Stimulated activated CD8-positive, alpha-beta memory T cell treated with anti-CD3 and anti-CD28 coated beads, Interleukin-12 subunit alpha, Interleukin-12 subunit beta, amount 100 ng/mL, for 1 hour (primary cell): ENCODE measurements at regions not wholly inside any gene's neighbourhood (a gene's known extent, or its start where the extent isn't known, plus 50 kb on each side); places are given as distances from the start of the nearest gene placed in this dataset.

ENCODE experiments used
- DNase-seq: peaks from one replicate; pipeline ENCODE4 v3.0.0-alpha.2; 2020; ENCODE audit warnings: low read depth

DNA sequence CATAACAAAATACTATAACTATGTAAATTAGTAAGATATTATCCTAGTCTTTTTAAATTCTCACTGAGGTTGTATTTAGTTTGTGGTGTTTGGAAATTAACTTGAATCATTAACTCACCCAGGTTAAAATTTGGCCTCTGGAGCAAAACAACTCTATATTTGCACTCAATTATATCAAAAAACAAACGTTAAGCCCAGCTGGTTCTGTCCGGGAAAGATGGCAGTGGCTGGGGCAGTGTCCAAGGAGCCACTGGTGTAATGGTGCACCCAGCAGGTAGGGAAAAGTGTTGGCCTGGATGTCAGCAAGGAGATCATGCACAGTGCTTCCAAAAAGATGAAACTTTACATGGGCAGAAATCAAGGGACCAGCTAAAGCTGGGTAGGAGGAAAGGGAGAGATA is 285.3 kb upstream of the CITED2 start:
- DNase-seq = no peak

DNA sequence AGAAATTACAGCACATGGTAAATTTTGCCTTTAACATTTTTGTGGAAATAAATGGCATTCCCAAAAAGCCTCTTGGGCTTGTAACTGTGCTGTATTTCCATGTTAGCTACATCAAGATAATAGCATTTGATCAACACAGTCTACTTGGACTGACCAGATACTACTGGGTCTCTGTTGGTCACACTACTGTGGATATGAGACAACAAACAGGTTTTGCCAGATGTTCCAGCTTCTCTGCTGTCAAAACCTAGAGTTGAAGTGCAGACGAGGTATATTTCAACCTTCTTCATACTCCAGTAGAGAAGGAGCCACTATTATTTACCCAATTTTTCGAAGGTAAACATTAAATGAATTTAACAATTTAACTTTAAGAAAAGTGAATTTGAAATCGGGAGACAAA is 284.7 kb upstream of the CITED2 start:
- no peak for DNase-seq

DNA sequence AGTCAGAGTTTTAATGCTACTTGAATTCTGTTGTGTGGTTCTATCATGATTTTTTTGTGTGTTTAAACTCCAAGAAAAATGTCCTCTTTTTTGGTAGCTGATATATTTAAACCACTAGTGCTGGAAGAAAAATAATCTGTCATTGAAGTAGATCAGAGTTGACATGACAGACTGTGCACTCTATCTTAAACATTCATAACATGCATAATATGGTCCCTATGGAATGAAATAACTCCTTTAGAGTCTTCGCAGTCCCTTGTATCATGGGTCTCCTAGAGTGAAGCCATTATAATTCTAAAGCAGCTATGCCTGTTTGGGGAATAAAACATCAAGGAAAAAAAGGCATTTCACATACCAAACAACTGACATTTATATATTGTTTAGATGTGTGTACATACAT is 282.7 kb upstream of the CITED2 start:
- DNase-seq = no peak

DNA sequence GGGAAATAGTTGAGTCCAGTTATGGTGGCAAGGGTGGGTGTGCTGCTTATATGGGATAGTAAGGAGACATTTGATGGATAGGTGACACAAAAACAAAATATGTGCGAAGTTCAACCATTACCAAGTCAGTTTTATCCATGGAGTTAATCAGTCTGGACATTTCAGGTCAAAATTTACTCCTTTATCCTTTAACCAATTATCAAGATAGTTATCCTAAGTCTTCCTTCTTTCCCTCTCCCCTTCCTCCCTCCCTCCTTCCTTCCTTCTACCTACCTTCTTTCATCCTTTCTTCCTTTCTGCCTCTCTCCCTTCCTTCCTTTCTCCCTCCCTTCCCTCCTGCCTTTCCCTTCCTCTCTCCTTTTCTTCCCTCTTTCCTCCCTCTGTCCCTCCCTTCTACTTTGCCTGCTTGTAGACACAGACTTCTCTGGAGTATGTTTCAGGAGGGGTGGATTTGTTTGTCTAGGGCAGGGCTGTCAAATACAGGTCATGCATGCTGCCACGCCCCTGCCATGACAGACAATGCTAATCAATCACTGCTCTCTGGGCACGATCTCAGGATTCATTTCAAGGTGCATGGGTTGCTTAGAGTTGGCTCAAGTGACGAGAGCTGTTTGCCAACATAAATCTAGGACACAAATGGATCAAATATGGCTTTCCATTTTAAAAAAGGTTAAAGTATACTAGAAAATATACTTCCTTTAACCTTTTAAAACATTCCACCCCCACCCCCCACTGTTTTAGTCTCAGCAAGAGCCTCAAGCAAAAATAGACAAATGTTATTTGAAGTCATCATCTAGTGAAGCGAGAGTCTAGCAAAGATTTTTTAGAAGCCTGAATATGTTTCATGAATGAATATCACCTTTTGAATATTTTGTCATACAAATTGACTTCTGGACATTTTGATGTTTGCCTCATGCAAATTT is 281.6 kb upstream of the CITED2 start:
- no peak for DNase-seq

DNA sequence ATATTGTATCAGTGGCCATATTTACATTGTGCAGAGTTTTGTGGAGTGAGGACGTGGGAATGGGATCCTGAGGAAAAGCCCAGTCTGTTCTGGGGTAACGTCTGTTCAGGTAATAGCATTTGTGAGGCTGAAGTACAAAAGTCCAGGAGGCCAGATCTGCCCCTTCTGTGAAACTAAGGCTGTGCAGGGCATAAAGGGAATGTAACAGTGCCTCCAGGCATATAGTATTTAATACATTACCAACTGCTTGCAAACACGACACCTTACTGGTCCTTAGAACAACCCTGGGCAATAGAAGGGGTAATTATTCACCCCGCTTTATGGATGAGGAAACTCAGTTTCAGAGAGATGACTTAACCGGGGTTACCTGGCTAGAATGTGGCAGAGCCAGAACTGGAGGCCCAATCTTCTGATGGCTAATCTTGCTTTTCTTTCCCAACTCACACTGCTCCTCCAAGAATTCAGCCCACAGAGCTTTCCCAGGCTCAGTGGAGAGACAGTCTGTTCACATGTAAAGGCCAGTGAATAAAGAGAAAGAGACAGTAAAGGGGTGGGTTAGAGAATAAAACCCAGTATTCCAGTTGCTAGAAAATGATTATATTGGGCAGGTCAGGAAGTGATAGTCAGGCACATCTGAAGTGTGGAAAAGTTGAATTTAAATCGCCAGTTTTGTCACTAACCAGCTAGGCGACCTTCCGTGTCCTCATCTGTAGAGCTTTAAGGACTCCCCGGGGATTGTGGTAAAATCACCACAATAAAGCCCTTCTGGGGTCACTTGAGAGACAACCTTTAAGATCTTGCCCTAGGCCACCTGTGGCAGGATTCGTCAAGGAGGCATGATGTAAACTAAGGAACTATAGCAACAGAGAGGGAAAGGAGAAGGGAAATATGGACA is 280.7 kb upstream of the CITED2 start:
- no peak for DNase-seq

DNA sequence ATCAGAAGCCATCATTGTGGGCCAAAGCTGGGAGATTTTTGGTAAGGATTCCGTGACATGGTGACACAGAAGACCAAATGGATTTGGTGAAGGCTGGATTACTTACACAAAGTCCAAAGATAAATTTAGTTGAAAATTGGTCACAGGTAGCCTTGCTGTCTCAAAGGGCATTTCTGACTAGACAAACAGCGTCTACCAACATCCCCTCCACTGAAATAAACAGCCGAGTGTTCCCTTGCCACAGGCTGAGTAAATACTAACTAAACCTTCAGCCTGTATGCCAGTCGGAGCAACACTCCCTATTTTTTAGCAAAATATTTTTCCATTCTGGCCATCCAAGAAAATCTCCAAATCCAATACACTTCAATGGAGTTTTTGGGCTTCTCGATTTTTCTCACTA is 279.9 kb upstream of the CITED2 start:
- DNase-seq = no peak

DNA sequence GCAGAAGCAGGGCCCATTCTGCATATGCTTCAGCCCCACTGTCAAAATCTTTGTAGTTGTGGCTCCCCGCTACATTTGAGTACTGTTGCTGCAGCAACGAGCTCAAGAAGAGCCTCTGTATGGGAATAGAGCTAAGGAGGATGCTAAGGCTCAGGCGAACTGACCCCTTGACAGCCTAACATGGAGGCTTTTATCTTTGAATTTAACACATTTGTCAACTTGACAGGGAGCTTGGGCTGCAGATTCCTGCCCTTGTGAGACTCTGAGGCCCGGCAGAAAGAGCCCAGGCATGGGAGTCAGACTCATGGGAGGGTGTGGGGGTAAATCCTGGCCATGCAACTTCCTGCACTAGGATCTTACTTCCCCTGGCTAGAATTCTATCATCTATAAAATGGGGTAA is 278.7 kb upstream of the CITED2 start:
- no peak for DNase-seq

DNA sequence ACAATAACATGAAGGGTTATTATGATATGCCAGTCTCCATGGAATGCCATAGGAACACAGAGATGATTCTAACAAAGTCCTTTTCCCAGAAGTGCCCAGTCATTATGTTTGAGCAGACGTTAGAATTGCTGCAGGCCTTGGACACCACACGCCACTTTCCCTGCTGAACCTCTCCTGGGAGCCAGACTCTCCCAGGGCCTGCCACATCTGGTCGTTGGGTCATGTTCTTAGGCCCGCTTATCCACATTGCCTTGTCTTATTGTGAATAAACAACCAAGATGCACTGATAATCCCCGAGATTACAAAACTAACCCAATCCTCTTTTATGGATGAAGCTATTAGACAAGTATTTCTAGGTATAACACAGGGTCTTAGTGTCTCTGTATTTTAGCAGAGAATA is 276.5 kb upstream of the CITED2 start:
- DNase-seq = no peak

DNA sequence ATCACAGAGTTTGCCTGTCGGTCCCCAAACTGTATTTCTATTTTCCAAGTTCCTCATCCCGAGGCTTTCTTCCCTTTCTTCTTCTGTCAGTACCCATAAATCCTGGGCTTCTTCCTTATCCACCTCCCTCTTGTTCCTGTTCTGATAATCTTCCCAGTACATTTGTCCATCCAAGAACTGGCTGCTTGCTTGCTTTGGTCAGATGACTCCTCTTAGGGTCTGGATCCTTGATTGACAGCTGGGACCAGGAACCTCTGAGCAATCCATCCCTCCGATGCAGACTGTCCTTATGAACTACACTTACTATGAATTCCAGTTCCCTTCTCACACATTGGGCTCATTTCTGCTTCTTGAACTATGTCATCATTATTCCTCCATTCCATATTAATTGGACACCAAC is 275.3 kb upstream of the CITED2 start:
- no peak for DNase-seq

DNA sequence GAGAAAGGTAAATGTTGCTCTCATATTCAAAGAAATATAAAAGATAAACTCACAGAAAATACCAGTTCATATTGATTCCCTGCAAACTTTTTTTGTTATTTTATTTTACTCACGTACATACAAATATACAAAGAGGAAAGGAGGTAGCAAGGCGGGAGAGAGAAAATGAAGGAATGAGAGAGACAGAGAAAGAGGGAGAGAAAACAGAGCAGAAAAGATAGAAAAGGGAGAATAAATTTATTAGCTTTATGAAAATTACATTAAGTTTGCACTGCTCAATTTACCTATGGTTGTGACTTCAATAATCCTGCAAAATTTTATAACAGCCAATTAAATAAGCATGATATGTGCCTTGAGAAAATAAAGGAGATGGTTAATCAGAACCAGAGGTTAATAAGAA is 274.7 kb upstream of the CITED2 start:
- no peak for DNase-seq

DNA sequence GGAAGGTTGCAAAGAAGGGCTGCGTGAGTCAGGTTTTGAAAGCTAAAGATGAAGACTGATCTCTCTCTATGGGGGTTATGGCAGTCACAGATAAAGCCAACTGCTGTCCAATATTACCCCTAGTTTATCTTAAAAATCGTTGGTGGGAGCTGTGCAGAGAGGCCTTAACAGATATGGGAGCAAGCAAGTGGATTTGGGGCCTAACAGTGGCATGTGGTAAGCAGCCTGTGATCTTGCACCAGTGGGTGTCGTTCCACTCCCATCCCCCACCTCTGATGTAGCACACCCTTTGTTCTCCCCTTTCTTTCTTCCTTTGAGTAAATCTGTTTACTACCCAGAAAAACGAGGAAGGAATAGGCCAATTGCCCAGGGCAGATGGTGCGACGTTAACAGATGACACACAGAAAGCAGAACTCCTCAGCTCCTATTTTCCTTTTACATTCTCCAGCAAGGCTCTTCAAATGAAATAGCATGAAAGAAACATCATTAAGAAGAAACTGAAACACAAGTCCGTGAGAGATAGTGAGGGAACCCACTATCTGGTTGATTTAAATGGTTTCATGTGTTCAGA is 274.1 kb upstream of the CITED2 start:
- no peak for DNase-seq

DNA sequence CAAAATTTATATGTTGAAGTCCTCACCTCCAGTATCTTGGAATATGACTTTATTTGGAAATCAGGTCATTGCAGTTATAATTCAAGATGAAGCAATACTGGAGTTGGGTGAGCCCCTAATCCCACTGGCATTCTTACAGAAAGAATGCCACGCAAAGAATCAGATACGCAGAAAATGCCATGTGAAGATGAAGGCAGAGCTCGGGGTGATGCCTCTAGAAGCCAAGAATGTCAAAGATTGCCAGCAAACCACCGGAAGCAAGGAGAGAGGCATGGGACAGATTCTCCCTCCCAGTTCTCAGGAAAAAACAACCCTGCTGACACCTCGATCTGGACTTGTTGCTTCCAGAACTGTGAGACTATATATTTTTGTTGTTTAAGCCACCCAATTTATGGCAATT is 273.4 kb upstream of the CITED2 start:
- DNase-seq = no peak

DNA sequence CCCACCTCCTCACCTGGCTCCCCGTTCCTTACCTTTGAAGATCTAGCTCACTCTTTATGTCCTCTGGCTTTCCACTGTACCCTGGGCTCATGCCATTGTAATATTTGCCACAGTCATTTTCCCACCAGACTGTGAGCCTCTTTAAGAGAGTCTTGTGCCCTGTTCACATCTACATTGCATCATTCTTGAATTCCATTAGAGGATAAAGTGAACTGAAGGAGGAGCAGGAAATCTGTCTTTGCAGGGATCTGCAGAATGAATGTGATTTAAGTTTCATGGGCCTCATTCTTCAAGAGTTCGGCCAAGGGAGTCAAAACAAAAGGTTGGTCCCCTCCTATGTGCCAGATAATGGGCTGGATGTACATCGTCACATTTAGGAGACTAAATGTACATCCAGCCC is 272.6 kb upstream of the CITED2 start:
- no peak for DNase-seq

DNA sequence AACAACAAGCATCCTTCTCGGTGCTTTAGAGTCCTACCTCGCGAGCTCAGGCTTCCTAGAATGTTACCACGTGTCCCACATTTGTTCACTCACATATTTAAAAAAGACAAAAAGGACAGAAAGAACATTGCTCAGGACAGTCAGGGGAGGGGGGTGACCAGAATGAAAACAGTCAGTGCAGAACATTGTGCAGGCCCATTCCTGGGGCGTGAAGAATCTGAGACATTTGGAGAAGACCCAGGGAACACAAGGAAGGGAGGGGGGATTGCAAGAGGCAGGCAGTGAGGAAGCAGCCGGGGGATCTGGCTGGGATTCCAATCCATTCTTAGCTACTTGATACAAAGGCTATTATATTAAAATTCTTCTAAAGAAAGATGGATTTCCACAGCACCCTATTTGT is 270.4 kb upstream of the CITED2 start:
- no peak for DNase-seq

DNA sequence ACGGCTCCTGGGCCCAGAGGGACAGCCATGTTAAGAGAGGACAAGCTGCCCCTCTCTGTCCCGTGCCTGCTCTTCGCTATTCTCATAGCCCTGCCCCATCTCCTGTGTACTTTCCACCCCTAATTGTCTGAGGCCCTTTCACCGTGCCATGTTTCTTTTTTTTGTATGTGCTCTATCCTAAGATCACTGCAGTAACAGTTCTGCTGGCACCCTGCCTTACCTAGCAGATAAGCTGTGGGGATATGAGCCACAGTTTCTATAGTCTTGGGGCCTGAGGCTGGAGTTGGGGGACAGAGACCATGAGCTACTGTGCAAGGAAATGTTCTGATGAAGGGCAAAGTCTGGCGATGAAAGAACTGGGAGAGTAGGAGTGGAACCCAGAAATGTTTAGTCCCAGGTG is 269.5 kb upstream of the CITED2 start:
- no peak for DNase-seq

DNA sequence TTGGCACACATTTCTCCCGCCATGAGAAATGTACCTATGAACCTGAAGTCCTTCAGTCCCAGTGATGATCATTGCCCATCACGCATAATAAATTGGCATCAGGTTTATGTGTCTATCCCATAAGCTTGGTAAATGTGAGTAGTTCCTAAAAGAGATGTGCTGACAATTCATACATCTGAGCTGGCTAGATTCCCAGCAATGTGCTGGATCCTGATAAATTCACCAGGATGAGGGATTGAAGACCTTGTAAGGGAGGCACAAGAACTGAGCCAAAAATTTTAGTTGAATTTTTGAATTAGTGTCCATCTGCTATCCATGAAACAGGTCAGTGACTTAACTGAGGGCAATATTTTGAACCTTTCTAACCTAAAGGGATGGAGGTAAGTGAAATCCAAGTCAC is 267.9 kb upstream of the CITED2 start:
- DNase-seq = no peak

DNA sequence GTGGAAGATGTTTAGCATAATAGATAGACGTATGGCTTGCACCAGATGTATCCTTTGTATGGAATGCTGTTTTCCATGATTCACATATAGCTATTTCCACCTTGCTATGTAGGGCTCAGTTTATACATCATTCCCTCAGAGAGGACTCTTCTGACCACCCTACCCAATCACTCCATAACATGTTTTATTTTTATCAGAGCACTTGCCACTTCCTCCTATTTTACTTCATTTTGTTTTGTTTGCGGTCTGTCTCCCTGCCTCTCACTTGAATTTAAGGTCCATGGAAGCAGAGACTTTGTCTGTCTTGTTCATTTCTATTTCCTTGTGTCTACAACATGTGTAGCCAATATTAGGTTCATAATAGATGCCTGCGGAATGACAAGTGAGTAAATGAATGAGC is 266.9 kb upstream of the CITED2 start:
- DNase-seq = no peak

DNA sequence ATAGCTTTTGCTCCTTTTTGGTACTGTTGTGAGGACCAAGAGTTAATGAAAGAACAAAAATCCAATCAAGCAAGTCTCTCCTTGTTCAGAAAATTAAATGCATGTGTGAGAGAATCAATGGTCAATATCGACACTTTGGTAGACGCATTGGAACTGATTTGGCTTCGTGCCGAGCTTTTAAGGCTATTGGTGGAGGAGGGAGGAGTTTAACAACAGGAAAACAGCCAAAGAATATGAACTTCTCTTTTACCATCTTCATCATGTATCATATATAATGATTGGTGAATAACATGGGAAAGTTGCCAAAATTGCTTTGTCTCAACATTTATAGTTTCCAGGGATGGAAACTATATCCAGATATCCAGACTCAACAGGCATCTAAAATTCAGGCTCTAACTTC is 266.5 kb upstream of the CITED2 start:
- DNase-seq = no peak

DNA sequence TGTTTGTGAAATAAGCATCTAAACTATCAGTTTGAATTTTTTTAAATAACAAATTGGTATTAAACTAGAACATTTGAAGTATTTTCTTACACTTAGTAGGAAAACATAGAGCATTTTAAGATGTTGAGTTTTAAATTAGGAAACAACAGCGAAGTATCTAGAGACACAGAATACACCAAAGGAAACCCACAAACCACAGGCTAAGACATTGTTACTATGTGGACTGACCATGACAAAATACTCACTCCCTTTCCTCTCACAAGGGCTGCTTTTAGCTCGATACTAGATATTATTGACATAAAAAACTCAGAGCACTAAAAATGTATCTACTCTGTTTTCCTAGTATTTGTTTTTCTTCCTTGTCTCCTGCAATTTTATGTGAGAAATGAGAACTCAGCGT is 266.0 kb upstream of the CITED2 start:
- DNase-seq = no peak

DNA sequence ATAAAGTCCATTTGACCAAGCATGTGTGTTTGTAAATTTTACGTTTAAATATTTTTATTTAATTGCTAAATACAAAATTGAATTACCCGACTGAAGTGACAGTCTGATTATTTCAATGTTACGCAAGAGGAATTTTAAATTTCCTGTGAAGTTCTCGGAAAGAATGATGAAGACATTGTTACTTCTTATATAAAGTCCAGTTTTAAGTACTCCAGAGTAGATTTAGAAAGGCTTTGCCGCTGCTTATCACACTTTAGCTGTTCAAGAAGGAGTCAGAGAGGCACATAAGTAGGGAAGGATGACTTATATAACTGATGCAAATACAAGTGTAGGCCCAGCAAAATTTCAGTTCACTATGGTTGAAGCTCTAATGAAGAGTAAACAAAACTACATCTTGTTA is 265.1 kb upstream of the CITED2 start:
- no peak for DNase-seq

DNA sequence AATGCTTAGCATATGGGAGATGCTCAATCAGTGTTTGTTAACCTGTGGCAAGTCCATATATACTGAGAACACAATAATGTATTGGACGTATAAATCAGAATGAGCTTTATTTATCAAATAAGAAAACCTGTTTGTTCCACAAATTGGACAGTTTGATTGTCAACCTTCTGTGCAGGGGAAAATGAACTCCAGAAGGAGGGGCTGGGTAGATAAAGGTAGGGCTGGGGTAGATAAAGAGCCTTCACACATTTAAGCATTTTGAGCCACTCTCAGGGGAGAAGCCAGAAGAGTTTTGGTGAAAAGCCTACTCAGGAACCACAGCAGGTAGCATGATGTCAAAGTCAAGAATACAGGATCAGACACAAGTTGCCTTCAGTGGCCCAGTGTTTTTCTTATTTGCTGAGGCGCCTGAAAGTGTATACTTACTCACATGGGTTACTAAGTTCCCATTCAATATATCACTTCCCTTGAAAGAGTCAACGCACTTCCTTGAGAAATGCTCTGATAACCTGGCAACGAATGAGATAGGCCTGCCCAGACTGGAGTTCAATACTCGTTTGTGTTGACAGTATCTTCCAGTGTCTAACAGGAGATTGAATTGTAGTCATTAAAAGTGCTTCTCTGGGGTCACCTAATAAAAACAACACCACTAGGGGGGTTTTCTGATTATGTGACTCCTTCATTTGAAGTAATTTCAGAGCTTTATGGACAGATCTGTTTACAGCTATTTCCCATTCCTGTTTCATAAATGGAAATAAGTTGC is 263.9 kb upstream of the CITED2 start:
- no peak for DNase-seq

DNA sequence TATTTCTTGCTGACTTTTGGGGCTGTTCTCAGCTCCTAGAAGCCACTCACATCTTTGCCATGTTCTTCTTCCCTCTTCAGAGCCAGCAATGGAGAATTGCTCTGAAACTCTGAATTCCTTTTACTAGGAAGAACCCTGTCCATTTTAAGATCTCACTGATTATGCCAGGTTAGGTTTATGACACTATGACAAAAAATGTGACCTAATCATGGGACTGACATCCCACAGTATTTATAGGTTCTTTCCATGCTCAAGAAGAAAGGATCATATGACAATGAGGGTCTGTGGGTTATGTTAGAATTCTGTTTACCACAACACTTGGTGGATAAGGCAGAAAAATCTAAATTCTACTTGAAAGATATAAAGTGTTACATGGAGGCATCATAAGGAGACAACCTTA is 263.3 kb upstream of the CITED2 start:
- DNase-seq = no peak
